ENCODE measurements at regions not wholly inside any gene's neighbourhood (a gene's known extent, or its start where the extent isn't known, plus 50 kb on each side); places are given as distances from the start of the nearest gene placed in this dataset.

GRCh38 chr2:4518596-4518995 is 815.2 kb downstream of the DCDC2C start:
- TF ChIP-seq SUZ12 (IDR thresholded peaks at IDR 0.05; ENCODE audit: extremely low read depth, insufficient read depth, insufficient read length) = no peak
- no peak for TF ChIP-seq ZNF274 (IDR thresholded peaks at IDR 0.05; ENCODE audit: low read depth, low read length)
- no peak for TF ChIP-seq YY1 (IDR thresholded peaks at IDR 0.05; ENCODE audit: insufficient read depth, insufficient read length)
